ENCODE measurements at regions not wholly inside any gene's neighbourhood (a gene's known extent, or its start where the extent isn't known, plus 50 kb on each side); places are given as distances from the start of the nearest gene placed in this dataset.

- TF ChIP-seq CTCF (IDR thresholded peaks at IDR 0.05) (no peak), POLR2A (IDR thresholded peaks at IDR 0.05) (no peak)
Observed at GRCh38 chr1:196152975-196153374, 455.3 kb downstream of the KCNT2 start.
